Nephron progenitor cell (in vitro differentiated cells): ENCODE measurements at regions not wholly inside any gene's neighbourhood (a gene's known extent, or its start where the extent isn't known, plus 50 kb on each side); places are given as distances from the start of the nearest gene placed in this dataset.

Experiments used
- DNase-seq: peaks from one replicate; pipeline ENCODE4 v3.0.0; 2021
- H3K27ac Mint-ChIP-seq: 2 replicates; pipeline ENCODE4 v1.8.0; 2021; ENCODE audit warnings: mild to moderate bottlenecking, moderate library complexity, mixed read lengths
- H3K27me3 Mint-ChIP-seq: 2 replicates; pipeline ENCODE4 v1.8.0; 2021; ENCODE audit warnings: mild to moderate bottlenecking, low read depth, mixed read lengths; ENCODE audit not compliant: poor library complexity
- H3K36me3 Mint-ChIP-seq: 2 replicates; pipeline ENCODE4 v1.8.0; 2021; ENCODE audit warnings: low read depth, mixed read lengths
- H3K4me1 Mint-ChIP-seq: 2 replicates; pipeline ENCODE4 v1.8.0; 2021; ENCODE audit warnings: mixed read lengths
- H3K4me3 Mint-ChIP-seq: 2 replicates; pipeline ENCODE4 v1.8.0; 2021; ENCODE audit warnings: mild to moderate bottlenecking, moderate library complexity, mixed read lengths
- H3K9me3 Mint-ChIP-seq: 2 replicates; pipeline ENCODE4 v1.8.0; 2021; ENCODE audit warnings: mild to moderate bottlenecking, moderate library complexity, mixed read lengths
- TF ChIP-seq, protein P1 (sequence below): fragments of 200-600 bp; sonication (generic); IDR thresholded peaks from 2 replicates; pipeline ENCODE4 v1.5.0; 2021; ENCODE audit warnings: antibody characterized with exemption

DNA sequence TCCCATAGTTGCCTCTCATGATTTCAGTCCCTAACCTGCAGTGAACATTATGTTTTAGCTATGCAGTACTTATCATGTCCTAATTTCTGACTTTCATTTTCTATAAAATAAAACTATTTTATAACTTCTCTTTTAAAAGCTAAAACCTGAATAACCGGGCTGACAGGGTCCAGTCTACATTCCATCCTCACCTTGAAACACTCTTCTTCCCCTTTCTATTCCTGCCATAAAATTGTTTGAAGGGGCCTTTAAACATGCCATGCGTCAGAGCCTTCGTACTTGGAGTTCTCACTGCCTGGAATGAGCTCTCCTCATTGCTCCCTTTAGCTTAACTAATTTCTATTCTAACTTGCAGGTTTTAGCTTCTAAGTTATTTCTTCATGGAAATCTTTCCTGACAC lies 143.0 kb upstream of the PRLR start:
- Mint-ChIP-seq H3K4me1 (peaks cover 10% of the 10 kb centered on the region), H3K36me3 (no peaks in the 10 kb centered on the region), H3K4me3 (no peak overlapping the region), H3K27me3 (no peaks in the 10 kb centered on the region), H3K9me3 (no peaks in the 10 kb centered on the region), H3K27ac (no peak overlapping the region)
- no peak for DNase-seq
- TF ChIP-seq, protein P1, sequence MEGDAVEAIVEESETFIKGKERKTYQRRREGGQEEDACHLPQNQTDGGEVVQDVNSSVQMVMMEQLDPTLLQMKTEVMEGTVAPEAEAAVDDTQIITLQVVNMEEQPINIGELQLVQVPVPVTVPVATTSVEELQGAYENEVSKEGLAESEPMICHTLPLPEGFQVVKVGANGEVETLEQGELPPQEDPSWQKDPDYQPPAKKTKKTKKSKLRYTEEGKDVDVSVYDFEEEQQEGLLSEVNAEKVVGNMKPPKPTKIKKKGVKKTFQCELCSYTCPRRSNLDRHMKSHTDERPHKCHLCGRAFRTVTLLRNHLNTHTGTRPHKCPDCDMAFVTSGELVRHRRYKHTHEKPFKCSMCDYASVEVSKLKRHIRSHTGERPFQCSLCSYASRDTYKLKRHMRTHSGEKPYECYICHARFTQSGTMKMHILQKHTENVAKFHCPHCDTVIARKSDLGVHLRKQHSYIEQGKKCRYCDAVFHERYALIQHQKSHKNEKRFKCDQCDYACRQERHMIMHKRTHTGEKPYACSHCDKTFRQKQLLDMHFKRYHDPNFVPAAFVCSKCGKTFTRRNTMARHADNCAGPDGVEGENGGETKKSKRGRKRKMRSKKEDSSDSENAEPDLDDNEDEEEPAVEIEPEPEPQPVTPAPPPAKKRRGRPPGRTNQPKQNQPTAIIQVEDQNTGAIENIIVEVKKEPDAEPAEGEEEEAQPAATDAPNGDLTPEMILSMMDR: no peak

GRCh38 chr5:35372482-35372881 lies 142.2 kb upstream of the PRLR start:
- TF ChIP-seq, protein P1: no peak
- Mint-ChIP-seq H3K27me3 (no peaks in the 10 kb centered on the region), H3K4me1 (peaks cover 10% of the 10 kb centered on the region), H3K4me3 (no peak overlapping the region), H3K36me3 (no peaks in the 10 kb centered on the region), H3K9me3 (no peaks in the 10 kb centered on the region), H3K27ac (no peak overlapping the region)
- DNase-seq: no peak

GRCh38 chr5:35371951-35372426 lies 141.7 kb upstream of the PRLR start:
- H3K4me1 Mint-ChIP-seq: peaks cover 10% of the 10 kb centered on the region
- no peak overlapping the region for H3K27ac Mint-ChIP-seq
- H3K36me3 Mint-ChIP-seq: no peaks in the 10 kb centered on the region
- no peaks in the 10 kb centered on the region for H3K27me3 Mint-ChIP-seq
- TF ChIP-seq, protein P1: no peak
- H3K4me3 Mint-ChIP-seq: no peak overlapping the region
- H3K9me3 Mint-ChIP-seq: no peaks in the 10 kb centered on the region
- DNase-seq: no peak

DNA sequence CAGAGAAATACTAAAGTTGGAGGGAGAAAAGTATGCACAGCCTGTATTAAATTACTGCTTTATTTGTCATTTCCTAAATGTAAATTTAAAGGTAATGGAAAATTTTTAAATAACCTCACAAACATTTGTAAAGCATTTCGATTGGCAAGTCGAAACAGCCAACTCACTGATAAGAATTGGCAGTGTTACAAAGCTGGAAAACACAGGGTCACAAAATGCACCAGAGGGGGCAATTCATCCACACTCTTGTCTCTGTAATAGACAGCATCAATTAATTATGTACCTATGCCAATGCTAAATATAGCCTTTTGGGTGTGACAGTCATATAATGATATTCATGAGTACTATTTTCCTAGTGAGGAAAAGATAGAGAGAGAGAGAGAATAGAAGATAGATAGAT lies 140.6 kb upstream of the PRLR start:
- H3K27me3 Mint-ChIP-seq: no peaks in the 10 kb centered on the region
- H3K4me3 Mint-ChIP-seq: no peak overlapping the region
- TF ChIP-seq, protein P1: no peak
- H3K9me3 Mint-ChIP-seq: no peaks in the 10 kb centered on the region
- no peak for DNase-seq
- H3K4me1 Mint-ChIP-seq: peaks cover 12% of the 10 kb centered on the region
- no peak overlapping the region for H3K27ac Mint-ChIP-seq
- H3K36me3 Mint-ChIP-seq: no peaks in the 10 kb centered on the region

DNA sequence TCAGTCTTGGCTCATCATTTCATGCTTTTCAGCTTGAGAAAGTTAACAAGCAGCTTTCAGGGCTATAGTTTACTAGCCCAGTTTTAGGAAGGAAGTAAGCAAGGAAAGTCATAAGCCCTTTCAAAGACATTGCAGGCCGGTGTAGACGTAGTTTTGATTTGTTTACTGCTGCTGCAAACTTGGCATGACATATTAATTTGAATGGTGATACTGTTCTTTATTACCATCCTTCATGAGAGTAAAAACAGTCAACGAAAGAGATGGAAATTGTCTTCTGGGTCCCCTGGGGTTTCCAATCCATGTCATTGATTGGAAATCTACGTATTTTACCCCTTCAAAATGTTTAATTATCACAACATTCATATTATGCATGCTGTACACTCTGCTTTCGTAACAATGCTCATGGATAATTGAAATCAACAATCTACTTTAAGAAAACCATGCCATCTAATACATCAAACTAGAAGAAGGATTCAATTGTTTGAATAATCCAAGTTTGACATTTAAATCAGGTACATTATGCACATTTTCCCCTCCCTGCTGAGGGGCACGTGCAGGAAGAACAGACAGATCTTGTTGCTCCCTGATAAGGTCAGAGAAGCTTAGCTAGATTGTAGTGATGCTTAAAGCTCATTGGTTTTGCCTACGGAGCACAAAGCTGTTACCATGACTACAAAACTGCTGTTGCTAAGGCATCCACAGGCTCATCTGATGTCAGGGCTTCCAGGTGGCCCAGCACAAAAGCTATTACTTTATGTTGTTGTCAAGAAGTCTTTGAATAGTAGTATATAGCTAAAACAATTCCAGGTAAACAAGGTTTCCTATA lies 139.9 kb upstream of the PRLR start:
- H3K27ac Mint-ChIP-seq: no peak overlapping the region
- peaks cover 17% of the 10 kb centered on the region for H3K4me1 Mint-ChIP-seq
- no peaks in the 10 kb centered on the region for H3K9me3 Mint-ChIP-seq
- no peaks in the 10 kb centered on the region for H3K27me3 Mint-ChIP-seq
- H3K36me3 Mint-ChIP-seq: no peaks in the 10 kb centered on the region
- no peak for DNase-seq
- TF ChIP-seq, protein P1: no peak
- H3K4me3 Mint-ChIP-seq: no peak overlapping the region

DNA sequence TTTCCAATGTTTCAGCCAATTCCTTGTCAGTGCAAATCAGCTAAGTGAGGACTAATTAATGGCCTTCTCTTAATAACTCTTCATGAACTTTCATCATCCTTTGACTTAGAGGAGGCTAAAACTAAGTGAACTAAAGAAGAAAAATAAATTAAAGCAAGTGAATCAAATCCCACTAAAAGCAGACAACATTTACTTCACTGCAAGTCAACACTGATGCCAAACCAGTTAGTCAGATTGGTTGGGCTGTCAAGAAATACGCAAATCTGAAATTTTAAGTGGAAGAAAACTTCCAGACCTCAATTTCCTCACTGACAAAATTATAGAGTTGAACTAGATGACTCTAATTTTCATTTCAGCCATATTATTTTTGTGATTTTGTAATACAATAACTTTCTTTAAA lies 137.2 kb upstream of the PRLR start:
- H3K27ac Mint-ChIP-seq: no peak overlapping the region
- peaks cover 11% of the 10 kb centered on the region for H3K4me1 Mint-ChIP-seq
- TF ChIP-seq, protein P1: no peak
- H3K27me3 Mint-ChIP-seq: peaks cover 4% of the 10 kb centered on the region
- no peak for DNase-seq
- H3K36me3 Mint-ChIP-seq: no peaks in the 10 kb centered on the region
- H3K4me3 Mint-ChIP-seq: no peak overlapping the region
- H3K9me3 Mint-ChIP-seq: no peaks in the 10 kb centered on the region
